ENCODE measurements at regions not wholly inside any gene's neighbourhood (a gene's known extent, or its start where the extent isn't known, plus 50 kb on each side); places are given as distances from the start of the nearest gene placed in this dataset.

DNA sequence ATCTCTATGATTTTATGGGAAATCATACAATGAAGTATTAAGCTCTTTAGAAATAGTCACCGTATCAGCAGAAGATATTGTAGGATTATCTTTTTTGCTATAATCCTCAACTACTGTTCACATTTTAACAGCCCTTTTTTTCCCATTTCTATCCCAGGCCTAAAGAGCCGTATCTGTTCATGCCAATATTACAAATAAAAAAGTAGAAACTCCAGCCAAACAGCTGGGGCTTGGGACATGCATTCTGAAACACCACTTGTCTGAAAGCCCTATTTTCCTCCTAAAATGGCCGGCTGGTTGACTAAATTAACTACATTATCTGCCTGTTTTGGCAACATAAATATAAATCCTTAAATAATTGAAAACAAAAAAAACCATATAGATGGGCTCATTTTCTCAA, 477.8 kb downstream of the CDH2 start:
- TF ChIP-seq CTCF (IDR thresholded peaks at IDR 0.05) (no peak), SIN3A (IDR thresholded peaks at IDR 0.05; ENCODE audit: borderline replicate concordance, insufficient read depth, low read depth, low read length) (no peak), POLR2AphosphoS5 (IDR thresholded peaks at IDR 0.05; ENCODE audit: low read depth, low read length) (no peak)
- TF ChIP-seq, protein P1, sequence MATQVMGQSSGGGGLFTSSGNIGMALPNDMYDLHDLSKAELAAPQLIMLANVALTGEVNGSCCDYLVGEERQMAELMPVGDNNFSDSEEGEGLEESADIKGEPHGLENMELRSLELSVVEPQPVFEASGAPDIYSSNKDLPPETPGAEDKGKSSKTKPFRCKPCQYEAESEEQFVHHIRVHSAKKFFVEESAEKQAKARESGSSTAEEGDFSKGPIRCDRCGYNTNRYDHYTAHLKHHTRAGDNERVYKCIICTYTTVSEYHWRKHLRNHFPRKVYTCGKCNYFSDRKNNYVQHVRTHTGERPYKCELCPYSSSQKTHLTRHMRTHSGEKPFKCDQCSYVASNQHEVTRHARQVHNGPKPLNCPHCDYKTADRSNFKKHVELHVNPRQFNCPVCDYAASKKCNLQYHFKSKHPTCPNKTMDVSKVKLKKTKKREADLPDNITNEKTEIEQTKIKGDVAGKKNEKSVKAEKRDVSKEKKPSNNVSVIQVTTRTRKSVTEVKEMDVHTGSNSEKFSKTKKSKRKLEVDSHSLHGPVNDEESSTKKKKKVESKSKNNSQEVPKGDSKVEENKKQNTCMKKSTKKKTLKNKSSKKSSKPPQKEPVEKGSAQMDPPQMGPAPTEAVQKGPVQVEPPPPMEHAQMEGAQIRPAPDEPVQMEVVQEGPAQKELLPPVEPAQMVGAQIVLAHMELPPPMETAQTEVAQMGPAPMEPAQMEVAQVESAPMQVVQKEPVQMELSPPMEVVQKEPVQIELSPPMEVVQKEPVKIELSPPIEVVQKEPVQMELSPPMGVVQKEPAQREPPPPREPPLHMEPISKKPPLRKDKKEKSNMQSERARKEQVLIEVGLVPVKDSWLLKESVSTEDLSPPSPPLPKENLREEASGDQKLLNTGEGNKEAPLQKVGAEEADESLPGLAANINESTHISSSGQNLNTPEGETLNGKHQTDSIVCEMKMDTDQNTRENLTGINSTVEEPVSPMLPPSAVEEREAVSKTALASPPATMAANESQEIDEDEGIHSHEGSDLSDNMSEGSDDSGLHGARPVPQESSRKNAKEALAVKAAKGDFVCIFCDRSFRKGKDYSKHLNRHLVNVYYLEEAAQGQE (IDR thresholded peaks at IDR 0.05; ENCODE audit: insufficient read depth in 1 of 2, low read depth in 2 of 2, low read length in 1 of 2) = no peak

All from Panc1 (cell line).